ENCODE measurements at regions not wholly inside any gene's neighbourhood (a gene's known extent, or its start where the extent isn't known, plus 50 kb on each side); places are given as distances from the start of the nearest gene placed in this dataset.
"Not testable (repeated sequence)": the region's sequence is repeated elsewhere in the genome, so short reads cannot be mapped to it uniquely, and the experiment has no call there.

DNA sequence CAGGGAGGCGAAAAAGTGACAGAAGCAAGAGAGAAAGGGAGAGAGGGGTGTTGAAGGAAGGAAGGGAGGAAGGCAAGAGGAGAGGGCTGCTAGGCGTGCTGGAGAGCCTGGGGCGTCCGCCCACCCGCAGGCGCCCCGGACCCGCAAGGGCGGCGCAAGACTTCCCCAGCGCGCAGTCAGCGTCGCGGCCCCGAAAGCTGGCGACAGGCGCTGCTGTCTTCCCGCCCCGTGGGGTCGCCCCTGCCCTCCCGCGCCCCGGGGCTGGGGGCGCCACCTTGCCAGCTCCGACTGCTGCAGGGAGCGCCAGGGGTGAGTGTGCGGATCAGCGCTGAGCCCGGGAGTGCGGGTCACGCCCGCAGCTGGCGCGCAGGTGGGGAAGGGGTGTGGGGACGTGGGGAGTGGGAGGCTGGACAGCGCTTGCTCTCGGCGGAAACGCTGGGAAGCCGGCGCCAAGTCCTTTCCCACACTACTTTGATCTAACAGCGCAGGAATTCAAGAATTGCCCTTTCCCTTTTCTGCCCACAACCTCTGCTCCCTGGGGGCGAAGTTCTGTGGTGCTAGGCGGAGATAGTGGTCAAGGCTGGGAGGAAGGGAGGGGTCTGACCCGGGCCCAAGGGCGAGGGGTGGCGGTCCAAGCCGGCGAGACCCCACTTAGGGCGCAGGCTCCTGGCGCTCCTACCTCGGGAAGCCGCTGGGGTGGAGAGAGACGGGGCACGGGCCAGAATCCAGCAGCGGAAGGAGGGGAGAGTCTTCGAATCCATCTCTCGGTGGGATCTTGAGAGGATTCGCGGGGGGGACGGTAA lies 266.1 kb downstream of the CGGBP1 start, which contains the start of gene HTR1F:
Gene HTR1F, plus strand, starts transcription at position 173 of the 803 bp plus-strand sequence.
- DNase-seq = peak; percentile 71

DNA sequence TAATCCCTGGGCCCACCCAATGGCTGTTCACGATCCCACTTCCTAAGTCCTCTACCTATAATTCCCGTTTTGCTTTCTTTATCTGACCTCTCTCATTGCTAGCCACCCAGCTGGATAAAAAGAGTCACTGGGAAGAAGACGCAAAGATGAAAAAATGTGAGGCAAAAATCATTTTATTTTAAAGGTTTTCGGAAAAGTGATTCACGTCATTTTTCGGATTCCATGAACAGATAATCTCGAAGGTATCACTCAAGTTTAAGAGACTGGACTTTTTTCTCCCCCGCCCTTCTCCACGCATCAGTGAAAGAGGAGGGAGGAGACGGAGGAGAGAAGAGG lies 266.6 kb downstream of the CGGBP1 start:
- no peak for DNase-seq

GRCh38 chr3:87791248-87792027 lies 267.4 kb downstream of the CGGBP1 start:
- DNase-seq = no peak

DNA sequence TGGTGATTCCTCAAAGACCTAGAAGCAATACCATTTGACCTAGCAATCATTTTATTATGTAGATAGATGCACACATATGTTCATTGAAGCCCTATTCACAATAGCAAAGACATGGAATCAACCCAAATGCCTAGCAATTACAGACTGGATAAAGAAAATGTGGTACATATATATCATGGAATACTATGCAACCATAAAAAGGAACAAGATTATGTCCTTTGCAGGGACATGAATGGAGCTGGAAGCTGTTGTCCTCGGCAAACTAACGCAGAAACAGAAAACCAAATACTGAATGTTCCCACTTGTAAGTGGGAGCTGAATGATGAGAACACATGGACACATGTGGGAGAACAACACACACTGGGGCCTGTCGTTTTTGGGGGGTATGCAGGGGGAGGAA lies 269.8 kb downstream of the CGGBP1 start:
- DNase-seq = not testable (repeated sequence)

GRCh38 chr3:87788516-87788915 lies 270.3 kb downstream of the CGGBP1 start:
- DNase-seq = no peak

DNA sequence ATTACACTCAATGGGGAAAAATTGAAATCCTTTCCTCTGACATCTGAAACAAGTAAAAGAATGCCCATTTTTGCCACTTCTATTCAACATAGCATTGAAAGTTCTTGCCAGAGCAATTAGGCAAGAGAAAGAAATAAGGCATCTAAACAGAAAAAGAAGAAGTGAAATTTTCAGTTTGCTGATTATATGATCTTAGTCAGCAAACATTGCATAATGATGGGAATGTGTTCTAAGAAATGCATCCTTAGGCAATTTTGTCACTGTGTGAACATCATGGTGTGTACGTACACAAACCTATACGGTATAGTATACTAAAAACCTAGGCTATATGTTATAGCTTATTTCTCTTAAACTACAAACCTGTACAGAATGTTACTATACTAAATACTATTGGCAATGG lies 278.0 kb downstream of the CGGBP1 start:
- DNase-seq = no peak

- DNase-seq = no peak
Observed at GRCh38 chr3:87778876-87779275, 279.9 kb downstream of the CGGBP1 start.

DNA sequence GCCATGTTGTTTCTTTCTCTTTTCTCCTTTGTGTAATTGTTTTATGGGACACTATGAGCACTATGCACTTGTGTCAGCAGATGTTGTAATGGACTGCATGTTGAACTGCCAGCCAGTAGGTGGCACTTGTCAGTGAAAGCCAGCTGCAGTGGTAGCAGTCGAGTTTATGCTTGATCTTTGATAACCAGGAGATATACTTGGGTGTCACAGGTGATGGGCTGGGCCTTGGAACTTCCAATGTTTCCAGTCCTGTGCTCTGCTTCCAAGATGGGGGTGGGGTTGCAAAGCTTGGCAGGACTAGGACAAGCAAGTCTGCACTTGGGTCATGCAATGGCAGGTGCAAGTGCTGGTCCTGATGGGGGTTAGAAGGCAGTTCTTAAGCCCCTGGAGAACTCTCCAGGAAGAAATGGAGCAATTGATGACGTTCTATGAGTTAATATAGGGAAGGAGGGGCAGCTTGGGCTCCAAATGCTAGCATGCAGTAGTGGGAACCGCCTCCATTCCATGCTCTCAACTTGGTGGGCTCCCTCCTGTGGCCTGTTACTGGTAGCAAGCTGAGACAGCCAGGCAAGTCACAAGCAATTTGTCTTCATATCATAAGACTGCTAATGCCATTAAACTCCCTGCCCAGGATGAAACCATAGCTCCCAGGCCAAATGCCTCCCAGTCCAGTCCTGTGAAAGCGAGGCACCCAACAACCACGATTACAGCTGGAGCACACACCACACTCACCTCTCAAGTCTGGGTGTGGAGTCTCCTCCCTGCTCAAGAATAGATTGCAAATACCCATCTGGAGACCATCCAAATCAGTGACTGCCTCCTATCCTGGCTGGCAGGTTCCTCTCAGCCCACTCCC lies 287.2 kb downstream of the CGGBP1 start:
- DNase-seq = no peak

DNA sequence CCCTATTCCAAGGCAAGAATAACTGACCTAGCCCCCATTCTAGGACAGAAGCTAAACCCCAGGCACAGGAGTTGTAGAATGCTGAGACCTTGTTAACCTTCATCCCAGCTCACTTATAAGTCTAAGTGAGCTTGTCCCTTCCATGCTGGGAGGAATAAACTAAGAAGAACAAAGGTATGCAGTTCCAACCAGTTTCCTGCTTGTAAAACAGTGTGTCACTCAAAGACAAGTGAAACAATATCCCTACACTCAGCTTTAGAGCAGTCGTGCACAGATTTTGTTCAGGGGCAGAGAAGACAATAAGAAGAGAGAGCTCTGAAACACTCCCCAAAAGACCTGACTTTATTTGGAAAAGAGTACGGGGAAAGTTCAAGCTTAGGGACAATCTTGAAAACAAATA lies 292.1 kb downstream of the CGGBP1 start:
- DNase-seq = no peak

GRCh38 chr3:87765256-87765655 lies 293.5 kb downstream of the CGGBP1 start:
- no peak for DNase-seq

- DNase-seq = no peak
Observed at GRCh38 chr3:87761795-87762194, 297.0 kb downstream of the CGGBP1 start.

GRCh38 chr3:87761341-87761740 lies 297.5 kb downstream of the CGGBP1 start:
- no peak for DNase-seq

- DNase-seq = no peak
Observed at GRCh38 chr3:87756616-87757015, 302.2 kb downstream of the CGGBP1 start.

GRCh38 chr3:87755852-87756251 lies 303.0 kb downstream of the CGGBP1 start:
- DNase-seq = no peak

- DNase-seq = no peak
Observed at GRCh38 chr3:87742250-87742649, 316.6 kb downstream of the CGGBP1 start.

- not testable (repeated sequence) for DNase-seq
Observed at GRCh38 chr3:87740894-87741293, 317.9 kb downstream of the CGGBP1 start.

- not testable (repeated sequence) for DNase-seq
Observed at GRCh38 chr3:87737817-87738216, 321.0 kb downstream of the CGGBP1 start.

GRCh38 chr3:87733671-87734367 lies 325.0 kb downstream of the CGGBP1 start:
- no peak for DNase-seq

GRCh38 chr3:87732294-87732693 lies 326.5 kb downstream of the CGGBP1 start:
- DNase-seq = no peak

GRCh38 chr3:87727783-87728182 lies 331.0 kb downstream of the CGGBP1 start:
- no peak for DNase-seq

DNA sequence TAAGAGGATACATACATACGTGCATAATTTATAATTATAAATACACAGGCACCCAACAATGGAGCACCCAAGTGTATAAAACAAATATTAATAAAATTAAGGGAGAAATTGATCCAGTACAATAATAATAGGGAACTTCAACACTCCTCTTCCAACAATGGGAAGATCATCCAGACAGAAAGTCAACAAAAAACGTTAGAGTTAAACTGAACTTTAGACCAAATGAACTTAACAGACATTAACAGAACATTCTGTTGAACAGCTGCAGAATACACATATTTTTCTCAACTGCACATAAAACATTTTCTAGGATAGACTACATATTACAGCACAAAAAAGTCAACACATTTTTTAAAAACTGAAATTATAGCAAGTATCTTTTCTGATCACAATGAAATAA lies 339.7 kb downstream of the CGGBP1 start:
- no peak for DNase-seq

DNA sequence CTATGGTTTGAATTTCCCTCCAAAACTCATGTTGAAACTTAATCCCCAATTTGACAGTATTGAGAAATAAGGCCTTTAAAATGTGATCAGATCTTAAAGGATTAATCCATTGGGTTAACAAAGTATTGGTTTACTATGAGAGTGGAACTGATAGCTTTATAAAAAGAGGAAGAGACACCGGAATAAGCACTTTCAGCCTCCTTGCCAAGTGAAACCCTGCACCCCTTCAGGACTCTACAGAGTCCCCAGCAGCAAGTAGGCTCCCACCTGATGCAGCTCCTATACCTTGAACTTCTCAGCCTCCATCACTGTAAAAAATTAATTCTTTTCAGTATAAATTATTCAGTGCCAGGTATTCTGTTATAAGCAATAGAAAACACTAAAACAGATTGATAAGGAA lies 348.3 kb downstream of the CGGBP1 start:
- no peak for DNase-seq

DNA sequence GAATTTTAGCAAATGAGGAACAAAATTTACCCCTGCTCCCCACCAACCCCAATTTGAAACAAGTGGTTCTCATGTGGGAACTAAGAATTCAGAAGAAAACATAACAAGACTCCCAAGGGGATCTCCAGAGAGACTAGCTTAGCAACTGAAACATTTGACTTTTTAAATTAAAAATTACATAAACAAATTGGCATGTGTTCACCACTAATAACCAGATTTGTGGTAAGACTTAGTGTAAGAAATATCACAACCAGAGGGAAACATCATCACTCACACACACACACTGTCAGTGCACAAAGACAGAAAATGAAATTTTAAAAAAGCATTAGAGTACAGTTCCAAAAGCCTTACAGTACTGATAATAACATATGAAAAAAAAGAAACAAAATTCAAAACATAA lies 348.8 kb downstream of the CGGBP1 start:
- no peak for DNase-seq

All from retina (tissue), 1 donor.